Stimulated activated CD8-positive, alpha-beta memory T cell treated with anti-CD3 and anti-CD28 coated beads, Interleukin-7, amount 100 ng/mL, for 48 hours (primary cell): ENCODE measurements at regions not wholly inside any gene's neighbourhood (a gene's known extent, or its start where the extent isn't known, plus 50 kb on each side); places are given as distances from the start of the nearest gene placed in this dataset.

Experiments used
- DNase-seq, 2 donors: peaks; one replicate each; pipeline ENCODE4 v3.0.0-alpha.2; 2020; ENCODE audit warnings: low read depth in 1 of 2; ENCODE audit errors: extremely low read depth in 1 of 2

DNA sequence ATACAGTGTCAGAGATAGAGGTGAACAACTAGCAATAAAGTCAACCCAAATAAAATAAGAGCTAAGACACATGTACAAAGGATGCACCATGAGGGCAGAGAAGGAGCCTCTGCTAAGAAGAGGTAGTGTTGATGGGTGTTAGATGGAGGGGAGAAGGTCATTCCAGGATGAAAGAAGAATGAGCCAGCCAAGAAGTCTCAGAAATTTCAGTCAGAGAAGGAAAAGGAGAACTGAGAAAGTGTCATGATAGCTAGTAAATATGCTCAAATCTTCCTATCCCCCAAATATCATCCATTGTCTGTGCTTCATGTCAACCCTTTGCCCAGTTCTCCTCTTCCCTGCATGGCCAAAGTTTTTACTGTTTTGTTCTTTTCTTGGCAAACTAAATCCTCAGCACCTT lies 225.2 kb upstream of the BTG1 start:
- DNase-seq = no peak

DNA sequence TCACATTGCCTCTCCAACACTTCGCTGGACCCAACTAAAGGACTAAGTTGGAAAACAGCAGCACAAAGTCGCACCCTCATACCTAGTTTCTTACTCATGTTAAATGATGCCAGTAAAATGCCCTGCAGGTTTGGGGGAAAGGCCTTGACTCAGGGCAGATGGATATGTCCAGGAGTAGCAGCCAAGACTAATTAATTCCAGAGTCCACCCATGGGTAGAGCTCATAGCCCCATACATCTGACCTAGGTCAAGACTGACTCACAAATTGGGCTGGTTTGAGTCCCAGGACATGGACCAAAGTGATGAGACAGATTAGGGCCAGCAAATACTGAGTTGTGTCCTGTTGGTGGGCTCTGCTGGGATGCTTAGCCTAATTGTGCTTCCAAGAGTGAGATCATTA lies 224.0 kb upstream of the BTG1 start:
- no peak for DNase-seq

DNA sequence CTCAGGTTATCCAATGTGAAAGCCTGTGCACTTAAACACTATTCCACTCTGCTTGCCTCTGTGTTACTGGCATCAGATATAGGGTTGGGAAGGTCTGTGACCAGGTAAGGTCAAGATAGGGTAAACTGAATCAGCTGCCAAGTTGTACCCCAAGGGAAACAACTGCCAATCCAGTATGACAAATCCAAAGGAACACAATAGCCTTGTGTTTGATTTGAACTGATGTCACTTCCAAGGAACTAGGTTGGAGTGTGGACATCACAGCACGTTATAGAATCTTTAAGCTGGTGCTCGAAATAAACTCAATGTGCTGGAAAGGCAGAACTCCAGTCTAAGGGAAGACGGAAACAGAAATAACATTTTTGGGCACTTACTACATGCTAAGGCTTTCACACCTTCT lies 223.4 kb upstream of the BTG1 start:
- no peak for DNase-seq

DNA sequence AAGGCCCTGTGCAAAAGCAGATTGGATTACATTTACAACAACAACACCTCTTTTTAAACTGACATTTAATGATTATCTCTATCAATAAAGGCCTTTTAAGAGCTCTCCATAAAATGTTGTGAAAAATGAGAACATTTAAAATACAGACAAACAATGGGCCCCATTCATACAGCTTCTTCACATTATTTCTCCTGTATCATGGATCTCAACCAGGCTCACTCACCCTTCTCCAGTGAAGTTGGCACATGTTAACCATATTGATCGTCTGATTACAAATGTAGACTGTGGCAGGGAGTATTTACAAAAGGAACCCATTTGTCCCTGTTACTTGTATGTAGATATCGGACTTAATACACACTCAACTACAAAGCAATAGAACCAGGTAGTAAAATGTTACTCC lies 220.2 kb upstream of the BTG1 start:
- DNase-seq = no peak

DNA sequence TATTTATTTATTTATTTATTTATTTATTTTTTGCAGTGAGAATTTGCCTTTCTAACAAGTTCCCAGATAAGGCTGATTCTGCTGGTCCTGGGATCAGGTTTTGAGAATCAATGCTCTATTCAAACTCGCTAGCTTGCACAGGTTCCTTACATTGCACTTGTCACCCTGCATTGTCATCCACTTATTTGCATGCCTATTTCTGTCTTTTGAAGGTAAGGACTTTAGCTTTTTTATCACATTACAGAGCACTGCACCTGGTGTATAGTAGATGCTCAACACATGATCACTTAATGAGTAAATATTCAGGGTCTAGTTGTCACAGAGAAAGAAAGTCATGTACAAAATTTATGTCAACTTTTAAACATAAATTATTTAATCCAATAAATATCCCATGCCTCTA lies 219.7 kb upstream of the BTG1 start:
- DNase-seq = no peak

DNA sequence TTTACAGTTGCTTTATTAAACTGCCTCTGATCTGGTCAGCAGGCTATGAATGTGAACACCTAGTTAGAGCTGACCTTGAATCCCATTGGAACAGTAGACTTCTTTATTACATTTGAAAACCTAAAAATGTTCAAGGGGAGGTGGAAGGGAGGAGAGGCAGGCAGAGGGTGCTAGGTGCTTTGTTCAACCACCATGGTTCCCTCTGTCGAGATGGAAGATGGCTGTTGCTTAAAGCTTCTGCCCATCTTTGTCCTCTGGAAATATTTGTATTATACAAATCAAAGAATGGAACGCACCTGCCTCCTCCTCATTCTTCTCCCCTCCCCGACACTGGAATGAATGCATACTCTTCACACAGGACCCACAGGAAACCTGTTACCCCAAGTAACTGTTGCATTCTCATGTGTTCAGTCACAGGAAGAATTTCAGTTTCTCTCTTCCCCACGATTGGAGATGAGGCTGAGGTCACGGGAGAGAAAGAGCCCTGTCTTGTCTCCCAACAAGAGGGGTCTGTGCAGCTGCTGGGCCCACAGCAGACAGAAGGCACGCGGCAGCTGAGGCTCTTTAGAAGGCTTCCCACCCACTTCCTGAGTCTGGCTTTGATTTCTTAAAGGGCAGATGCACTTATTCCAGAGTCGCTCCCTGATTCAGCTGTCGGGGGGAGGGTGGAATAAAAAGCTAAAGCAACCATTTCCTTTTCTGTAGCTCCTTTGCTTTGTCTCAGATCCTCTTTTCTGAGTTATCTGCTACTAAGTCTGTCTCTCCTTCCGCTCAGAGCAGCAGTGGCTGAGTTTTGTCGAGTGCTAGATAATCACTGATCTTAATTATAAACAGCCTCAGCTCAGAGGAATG lies 217.9 kb upstream of the BTG1 start:
- no peak for DNase-seq

DNA sequence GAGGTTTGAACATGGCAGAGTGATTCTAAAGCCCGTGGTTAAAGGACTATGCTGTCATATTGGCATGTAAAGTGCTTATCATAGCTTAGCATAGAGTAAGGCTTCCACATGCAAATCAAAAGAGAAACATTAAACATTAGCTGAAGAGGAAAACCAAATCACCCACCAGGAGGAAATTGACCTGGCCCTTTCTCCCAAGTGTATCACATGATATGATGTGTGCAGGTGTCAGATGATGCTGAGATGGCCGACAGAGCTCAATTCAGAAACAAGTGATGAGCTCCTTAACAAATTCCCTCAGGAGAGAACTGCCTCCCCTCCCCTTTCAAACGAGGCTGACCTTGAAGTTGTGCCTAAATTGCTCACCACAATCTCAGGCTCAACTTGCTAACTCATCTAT lies 217.1 kb upstream of the BTG1 start:
- no peak for DNase-seq

DNA sequence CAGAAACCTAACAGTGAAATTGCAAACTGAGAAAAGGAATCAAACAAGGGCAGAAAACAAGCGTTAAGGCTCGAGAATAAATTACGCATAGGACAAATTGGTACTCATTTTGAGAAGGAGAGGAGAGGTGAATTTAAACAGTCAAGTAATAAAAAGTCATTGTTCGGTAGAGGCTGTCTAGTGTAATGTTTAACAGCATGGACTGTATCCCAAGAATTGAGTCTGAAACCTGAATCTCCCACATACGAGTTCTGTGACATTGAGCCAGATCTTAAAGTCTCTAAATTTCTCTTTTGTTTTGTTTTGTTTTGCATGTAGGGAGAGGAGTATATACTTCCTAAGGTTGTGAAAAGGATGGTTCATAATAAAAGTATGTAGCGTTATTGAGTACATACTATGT lies 216.5 kb upstream of the BTG1 start:
- DNase-seq = no peak

DNA sequence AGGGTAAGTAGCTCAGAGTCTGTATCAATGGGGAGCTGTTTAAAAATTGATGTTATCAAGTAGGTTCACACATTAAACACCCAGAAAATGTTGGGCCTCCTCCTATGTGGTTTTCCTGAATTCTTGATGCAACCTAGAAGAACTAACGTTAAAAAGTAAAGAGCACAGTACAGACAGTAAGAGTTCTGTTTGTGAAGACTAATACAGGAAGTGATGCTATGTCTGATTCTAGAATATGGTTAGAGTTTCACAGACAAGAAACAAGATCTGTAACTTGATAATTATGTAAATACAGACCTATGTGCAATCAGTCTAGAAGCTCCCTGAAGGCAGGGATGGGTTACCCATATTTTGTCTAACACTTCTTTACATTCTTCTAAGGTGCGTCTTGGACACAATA lies 214.9 kb upstream of the BTG1 start:
- no peak for DNase-seq

DNA sequence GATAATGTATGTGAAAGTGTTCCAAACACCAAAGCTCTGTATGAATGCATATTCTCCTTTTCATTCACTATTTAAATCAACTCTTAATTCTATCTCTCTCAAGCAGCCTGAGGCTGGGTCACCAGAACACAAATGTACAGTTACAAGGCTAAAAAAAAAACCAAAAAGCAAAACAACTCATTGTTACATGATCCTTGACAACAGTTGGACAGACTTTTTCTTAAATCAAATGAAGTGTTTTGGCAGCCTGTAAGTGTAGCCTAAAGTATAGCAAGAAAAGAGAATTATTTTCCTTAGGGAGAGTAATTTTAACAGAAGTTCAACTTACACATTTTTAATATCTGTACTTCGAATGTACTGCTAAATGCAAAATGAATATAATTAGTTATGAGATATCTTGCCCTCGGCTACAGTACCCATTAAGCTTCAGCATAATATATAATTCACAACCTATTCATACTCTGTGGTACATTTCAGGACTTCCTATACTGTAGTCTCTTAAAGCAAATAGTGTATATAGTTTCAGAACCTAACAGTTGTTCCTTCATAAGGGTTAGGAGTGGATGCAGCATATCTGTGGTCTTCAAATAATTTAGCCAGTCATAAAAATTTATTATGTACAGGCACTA lies 214.0 kb upstream of the BTG1 start:
- no peak for DNase-seq

DNA sequence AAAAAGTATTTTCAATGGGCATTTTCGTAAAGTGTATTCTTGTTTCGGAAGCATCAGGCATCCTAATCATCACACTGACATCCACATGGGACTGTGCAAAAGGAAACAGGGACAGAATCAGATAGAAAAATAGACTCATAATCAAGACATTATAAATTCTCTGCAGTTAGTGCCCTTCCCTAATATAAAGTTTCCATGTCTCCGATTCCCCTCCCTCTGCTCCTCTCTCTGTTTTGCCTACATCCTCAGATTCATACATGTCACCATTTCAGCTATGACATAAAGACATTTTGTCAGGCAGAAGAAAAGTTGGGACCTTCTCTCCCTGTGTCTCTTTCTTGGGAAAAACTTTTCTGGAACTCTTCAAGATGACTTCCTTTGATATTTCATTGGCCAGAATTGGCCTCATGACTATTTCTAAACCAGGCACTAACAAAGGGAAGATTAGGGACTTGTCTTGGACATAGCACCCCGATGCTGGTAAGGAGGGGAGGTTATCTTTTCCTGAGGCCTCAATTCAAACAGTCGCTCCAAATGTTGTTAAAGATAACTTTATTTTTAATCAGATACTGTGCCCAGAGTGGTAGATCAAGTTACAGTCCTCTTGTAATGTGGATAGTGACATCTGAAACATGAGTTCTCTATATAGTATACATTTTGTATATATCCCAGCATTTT lies 212.1 kb upstream of the BTG1 start:
- no peak for DNase-seq

DNA sequence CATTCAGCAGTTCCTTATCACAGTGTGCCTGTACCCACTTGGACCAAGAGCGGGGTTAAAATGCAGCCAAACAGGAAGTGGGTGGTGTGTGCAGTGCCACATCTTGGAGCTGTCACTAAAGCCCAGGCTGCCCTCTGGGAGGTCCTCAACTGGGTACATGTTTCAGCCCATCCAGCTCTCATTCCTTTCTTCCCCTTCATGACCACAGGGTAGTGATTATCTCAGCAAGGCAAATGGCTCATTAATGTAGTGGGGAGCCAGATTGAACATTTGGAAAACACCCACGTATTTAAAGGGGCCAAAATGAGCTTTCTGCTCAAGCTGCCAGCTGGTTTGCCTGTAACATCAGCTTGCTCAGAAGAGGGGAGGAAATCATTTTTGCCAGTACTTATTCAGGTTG lies 210.8 kb upstream of the BTG1 start:
- no peak for DNase-seq

DNA sequence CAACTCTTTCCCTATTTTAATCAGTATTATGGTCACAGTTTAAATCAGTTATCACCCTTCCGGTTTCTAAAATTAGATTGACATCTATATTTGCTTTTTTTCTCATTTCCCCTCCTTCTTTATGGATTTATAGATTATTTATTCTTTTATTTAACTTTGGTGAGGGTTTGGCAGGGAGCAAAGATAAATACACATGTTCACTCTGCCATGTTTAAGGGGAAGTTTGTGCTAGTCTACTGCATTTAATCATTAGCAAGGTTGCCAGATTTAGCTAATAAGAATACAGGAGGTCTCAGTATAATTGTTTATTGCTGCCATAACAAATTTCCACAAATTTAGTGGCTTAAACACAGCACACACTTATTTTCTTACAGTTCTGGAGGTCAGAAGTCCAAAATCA lies 204.0 kb upstream of the BTG1 start:
- no peak for DNase-seq

DNA sequence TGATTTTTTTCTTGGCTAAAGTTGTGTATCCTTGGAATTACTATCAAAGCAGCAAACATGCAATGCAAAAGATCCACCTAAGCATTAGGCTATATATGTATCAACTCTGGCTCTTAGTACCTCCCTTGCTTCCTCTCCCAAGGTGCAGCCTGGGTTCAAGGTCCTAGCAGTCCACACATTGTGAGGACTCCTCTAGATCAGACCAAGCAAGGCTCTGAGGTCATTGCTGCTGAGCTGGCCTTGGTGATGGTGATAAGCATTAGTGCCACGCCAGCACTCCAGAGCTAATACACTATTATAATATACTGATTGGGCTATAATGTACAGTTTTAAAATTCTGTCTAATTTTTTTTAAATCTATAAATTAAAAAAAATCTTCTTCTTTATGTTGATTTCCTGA lies 196.9 kb upstream of the BTG1 start:
- no peak for DNase-seq

DNA sequence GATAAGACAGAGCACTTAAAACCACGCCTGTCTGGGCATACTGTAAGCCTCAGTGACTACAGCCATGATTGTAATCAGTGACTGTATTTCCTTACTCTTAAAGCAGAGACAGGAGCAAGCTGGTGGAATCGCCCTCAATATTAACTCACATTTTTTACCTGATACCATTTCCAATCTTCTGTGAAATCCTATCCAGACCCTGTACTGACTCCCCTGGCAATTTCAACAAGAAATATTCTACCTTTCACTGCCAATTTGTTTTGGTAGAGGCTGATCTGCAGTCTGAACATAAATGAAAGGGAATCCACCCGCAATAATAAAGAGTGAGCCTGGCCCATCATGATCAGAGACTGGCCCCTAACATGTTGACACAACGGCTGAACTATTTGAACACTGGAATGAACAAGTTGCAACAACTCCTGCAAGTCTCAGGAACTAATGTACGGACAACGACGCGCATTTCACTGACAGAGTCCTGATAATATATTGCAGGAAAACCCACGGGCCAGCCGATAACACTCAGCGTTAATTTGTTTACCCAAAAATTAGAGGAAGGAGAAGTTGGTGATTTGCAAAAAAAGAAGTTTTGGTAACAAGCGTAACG lies 195.5 kb upstream of the BTG1 start:
- DNase-seq = no peak

DNA sequence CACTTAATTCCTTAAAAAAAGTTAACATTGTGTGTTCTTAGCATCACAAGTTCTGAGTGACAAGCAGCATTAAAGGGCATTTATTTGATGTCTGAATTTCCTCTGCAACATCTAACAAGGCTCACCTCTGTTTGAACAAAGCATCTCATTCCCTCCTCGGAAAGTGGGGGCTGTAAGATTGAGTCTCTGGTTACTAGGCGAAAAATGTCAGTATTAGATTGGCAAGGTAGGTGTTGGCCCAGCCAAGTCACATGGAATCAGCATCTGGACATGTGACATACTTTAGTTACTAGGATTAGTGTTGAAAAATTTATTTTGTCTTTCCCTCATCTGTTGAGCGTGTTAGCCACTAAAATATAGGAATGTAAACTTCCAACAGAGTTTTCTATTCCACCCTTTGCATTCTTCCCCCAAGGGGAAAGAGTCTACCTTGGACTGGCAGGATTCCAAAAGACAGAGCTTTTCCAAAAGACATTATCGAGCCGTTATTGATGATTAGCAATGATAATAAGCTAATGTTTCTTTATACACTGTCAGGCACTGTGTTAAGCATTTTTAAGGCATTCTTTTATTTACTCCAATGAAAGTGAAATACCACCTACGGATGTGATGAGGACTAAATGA lies 194.9 kb upstream of the BTG1 start:
- no peak for DNase-seq

DNA sequence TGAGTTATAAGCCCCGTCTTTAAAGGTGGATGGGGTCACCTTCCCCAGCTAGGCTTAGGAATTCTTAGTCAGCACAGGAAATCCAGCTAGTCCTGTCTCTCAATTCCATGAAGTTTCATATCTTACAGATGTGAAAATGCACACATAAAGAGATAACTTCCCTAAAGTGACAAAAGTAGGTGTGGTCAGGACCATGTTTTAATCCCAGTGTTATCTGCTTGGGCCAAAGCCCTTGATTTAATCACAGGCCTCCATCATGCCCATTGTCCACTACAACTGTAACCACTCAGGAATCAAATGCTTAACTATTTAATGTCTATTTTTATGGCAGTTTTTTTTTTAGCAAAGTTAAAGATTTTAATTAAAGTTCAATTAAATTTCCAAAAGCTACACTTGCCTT lies 194.4 kb upstream of the BTG1 start:
- DNase-seq = no peak

DNA sequence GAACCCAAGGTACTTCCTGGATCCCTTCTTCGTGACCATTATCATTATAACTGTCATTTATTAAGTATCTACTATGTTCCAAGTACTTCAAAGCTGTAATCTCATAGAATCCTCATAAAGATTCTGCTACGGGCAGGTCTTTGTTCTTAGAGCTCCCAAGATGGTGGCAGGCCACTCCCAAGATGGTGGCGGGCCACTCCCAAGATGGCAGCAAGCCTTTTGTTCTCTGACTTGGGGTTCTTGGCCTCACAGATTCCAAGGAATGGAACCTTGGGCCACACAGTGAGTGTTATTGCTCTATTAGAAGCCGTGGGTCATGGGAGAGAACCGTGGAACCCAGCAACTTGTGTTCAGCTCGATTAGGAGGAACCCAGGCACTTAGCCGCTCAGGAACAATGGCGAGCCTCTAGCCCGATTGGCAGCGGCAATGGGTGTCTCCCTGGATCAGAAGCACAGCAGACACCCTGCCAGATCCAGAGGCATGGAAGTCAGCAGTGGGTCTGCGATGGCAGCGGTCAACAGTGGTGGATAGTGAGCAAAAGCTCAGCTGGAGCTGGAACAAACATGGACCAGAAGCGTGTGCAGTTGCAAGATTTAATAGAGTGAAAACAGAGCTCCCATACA lies 193.7 kb upstream of the BTG1 start:
- DNase-seq = no peak

DNA sequence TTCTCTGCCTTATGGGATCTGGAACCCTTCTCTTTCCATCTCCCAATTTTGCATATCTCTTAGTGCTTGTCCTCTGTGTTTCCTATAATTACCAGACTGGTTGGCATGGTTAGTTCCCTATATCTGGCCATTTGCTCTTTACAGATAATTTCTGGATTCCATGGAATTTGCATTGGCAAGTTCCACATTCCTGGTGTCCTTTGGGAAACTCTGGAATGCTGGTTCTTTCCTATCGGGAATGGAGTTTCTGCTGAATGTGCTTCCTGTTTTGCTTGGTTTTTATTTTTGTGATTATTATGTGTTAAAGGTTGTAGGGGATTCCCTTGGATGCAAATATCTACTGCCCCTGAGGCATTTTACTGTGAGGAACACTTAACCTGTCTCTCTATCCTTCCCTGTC lies 193.0 kb upstream of the BTG1 start:
- DNase-seq = no peak

DNA sequence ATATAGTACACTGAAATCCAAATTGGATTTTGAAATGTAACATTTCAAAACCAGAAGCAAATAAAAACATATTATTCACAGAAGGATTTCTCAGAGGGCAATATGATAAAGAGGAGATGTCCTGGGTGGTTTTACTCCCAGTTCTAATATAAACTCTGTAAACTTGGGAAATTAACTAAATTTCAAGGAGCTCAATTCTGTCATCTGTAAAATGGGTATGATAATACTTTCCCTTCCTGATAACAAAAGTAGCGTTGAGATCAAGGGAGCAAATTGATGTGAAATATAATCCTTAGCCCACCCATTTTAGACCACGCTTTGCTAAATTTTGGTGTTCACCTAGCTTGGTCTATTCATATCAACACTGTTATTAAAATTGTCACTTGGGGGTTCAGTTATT lies 192.5 kb upstream of the BTG1 start:
- no peak for DNase-seq

DNA sequence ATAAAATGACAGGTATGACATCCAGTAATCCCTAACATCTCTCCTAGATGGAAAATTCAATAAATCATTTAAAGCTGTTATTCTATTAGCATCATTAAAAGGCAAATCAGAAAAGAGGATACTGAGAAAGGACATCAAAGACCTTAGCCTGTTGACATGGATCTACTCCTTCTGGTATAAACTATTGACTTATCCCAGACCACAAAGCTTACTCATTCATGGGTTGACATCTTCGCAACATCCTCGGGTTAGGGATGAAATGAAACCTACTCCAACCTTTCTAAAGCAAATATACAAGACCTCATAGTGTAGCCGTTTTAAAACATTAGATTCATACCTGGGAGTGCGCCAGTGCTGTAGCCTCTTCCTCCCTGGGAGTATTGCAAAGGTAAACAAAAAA lies 191.5 kb upstream of the BTG1 start:
- DNase-seq = no peak
